ENCODE measurements at regions not wholly inside any gene's neighbourhood (a gene's known extent, or its start where the extent isn't known, plus 50 kb on each side); places are given as distances from the start of the nearest gene placed in this dataset.

DNA sequence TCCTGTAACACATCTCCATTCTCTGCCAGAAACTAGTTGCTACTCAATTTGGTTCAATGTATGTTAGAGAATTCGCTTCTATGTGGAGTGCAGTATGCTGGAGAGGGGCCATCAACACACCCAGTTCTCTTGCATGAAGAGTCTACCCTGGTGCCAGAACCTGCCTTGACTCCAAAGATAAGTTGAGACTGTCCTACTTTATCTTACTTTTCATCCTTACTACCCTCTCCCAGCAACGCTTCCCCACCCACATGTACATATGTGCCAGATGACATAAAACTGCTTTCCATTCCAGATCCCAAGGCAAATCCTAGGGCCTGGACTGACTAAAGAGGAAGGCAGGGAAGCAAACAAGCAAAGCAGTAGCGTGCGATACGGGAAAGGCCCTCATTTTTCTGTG, 442.6 kb upstream of the THRB start:
- DNase-seq (ENCODE audit: low spot score) = no peak

- no peak for DNase-seq (ENCODE audit: low spot score)
Observed at GRCh38 chr3:24937780-24938179, 443.1 kb upstream of the THRB start.

GRCh38 chr3:24943961-24944360, 449.3 kb upstream of the THRB start:
- DNase-seq (ENCODE audit: low spot score) = no peak

- no peak for DNase-seq (ENCODE audit: low spot score)
Observed at GRCh38 chr3:24944805-24945520, 450.3 kb upstream of the THRB start.

- DNase-seq (ENCODE audit: low spot score) = no peak
Observed at GRCh38 chr3:24945563-24945962, 450.9 kb upstream of the THRB start.

DNA sequence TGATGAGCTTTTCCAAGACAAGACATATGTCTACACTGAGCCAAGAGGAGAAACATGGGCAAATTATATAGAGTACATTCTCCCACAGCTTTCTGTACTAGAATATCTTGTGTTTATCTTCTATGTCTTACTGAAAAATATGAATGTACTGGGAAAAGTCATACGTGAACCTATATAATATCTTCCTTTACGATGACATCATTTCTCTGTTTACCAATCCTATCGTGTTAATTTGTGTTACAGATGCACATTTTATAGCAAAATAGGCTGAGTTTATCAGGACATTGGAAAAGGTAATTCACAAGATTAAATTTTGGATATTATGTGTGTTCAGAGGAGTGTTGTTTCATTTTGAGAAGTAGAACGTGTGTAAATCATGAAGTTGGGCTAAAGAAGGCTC, 452.5 kb upstream of the THRB start:
- DNase-seq (ENCODE audit: low spot score) = no peak

- DNase-seq (ENCODE audit: low spot score) = no peak
Observed at GRCh38 chr3:24951180-24951579, 456.5 kb upstream of the THRB start.

DNA sequence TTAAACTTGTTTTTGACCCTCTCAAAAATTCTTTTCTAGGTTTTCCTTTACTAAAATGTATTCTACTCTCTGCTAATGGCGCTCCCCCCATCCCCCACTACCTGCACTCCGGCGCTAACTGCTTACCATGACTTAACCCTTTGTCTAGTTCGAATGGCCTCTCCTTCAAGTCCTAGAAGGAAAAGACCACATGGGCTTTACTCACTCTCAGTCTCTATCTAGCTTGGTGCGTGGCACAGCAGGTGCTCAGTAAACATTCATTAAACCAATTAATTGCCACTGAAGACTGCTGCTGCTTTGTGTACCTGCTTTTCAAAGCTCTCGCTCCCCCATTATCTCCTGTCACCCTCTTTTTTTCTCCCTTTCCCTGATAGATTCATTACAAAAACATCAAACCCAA, 457.7 kb upstream of the THRB start:
- DNase-seq (ENCODE audit: low spot score) = no peak

DNA sequence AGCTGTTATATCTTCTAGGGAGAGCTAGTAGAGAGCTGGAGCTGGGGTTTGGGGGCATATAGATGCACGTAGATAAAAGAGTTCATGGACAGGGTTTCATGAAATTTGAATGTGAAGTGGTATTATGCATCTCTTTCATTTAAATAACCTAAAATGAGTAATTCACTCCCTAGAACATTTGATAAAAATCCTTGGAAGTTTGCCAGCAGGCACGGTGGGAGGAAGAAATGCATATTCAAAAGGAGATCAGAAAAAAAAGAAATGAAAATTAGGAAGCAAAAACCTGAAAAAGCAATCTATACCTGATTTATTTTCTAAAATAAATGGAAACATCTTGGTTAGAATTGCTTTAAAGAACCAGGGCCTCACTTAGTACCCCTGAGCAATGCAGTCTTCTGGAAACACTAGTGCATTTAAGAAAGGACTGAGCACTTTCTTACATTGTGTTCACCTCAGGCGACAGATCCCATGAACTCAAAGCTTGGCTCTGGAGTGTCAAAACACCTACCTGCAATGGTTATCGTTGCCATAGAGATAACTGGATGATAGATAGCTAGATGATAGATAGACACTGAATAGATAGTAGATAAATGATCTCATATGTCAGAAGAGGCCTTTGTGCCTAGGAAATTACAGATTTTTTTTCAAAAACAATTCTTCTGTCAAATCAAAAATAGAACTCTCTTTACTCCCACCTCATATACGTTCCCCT, 458.6 kb upstream of the THRB start:
- DNase-seq (ENCODE audit: low spot score) = no peak

DNA sequence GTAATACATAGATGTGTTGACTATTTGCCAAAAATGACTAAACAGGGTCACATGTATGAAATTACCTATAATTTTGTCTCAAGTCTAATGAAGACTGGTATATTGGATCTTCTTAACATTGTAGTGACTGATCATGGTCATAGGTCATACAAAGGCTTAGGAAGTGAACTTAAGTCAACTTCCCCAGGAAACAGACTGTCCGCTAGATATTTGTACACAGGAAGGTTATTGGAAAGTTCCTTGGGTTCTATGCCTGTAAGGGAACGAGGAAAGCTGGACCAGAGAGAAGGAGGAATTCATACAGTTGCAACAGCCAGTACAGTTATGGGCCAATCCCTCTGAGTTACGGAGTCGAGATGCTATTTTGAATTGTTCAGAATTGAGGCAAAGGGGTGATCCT, 462.0 kb upstream of the THRB start:
- no peak for DNase-seq (ENCODE audit: low spot score)

DNA sequence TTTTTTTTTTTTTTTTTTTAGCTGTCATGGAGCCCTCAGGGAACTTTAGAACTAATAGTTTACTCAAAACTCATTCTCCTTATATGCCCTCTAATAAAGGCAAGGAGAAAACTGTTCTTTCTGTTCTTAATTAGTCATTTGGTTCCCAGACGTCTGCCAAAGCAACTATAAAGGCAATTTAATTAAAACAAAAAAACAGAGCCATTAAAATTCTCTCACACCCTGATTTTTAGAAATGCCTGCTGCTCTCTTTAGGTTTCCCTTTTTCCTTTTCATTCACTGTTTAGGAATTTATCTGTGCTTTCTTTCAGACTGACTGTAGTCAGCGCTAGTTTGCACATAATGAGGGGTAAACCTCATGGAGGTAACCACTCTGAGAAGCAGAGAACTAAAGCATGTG, 463.6 kb upstream of the THRB start:
- DNase-seq (ENCODE audit: low spot score) = no peak

DNA sequence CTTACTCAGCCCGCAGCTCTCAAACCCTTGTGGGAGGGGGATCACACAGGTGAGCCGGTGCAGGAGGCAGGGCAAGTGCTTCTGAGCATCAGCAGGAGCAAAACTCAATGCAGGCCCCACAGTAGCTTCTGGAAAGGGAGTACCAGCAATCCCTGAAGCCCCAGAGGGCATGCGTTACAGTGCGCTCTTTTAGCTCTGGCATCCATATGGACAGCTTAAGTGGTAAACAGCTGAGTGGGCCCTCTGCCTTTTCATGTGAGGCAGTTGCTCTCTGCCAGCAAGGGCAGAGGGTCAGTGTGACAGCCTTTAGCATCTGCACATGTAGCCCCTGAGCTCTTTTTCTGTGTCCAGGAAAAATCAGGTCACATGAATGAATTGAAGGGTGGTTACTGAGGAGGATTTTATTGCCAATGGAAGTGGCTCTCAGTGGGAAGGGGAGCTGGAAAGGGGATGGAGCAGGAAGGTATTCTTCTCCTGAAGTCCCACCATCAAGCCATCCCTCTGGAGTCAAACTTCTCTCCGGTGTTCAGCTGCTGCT, 464.3 kb upstream of the THRB start:
- DNase-seq (ENCODE audit: low spot score) = no peak

DNA sequence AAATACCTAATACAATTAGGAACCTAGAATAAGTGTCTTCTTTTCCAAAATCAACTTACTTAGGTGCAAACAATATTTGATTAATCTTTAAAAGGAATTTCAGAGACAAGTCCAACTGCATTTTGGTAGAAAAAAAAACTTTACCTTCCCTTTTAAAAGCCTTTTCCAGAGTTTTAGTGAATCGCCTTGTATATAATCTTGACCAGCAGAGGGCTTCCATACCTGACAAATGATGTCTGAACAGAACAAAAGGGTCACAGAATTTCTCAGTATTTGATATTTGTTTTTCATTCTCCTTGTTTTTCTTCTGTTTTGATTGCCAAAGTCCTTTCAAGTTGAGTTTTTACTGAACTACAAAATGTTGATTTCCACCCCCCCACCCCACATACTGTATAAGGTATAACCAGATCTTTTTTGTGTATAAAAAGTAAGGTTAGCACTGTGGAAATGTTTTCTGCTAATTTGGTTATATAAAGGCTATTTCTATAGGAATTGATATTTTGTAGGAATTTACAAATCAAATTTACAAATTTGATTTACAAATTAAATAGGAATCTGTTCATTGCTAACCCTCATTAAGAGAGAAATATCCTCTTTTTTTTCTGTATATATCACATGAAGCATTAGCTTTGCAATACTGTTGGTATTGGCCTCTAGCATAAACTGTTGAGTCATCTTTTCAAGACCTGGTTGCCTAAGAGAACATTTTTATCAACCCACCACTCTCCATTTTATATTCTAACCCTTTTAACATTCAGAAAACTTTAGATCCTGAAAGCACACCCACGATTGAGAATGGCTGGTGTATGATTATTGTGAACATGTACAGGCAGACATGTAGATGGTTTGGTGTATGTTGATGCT, 464.1 kb upstream of the RARB start:
- no peak for DNase-seq (ENCODE audit: low spot score)

GRCh38 chr3:24965706-24966385, 462.2 kb upstream of the RARB start:
- DNase-seq (ENCODE audit: low spot score) = no peak

DNA sequence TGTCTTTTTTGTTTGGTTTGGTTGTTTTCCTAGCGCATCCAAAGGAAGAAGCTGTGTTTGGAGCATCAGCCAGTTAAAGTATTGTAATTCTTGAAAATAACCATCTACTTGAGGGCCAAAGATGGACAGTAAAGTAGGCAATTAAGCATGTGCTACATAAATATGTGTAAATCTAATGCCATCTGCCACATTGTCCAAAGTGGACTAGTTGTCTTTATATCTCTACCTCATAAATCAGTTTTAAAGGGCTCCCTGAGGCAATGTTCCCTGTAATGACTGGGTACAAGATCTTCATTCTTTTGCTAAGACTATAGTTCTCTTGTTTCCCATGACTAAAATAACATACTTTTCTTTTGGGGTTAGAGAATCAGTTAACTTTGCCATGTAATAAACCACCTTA, 460.0 kb upstream of the RARB start:
- no peak for DNase-seq (ENCODE audit: low spot score)

DNA sequence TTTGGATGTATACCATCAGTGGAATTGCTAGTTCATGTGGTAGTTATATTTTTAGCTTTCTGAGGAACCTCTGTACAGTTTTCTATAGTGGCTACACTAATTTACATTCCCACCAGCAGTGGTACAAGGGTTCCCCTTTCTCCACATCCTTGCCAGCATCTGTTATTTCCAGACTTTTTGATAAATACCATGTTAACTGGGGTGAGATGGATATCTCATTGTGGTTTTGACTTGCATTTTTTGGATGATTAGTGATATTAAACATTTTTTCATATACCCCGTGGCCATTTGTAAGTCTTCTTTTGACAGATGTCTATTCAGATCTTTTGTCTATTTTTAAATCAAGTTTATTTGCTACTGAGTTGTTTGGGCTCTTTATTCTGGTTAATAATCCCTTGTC, 455.6 kb upstream of the RARB start:
- DNase-seq (ENCODE audit: low spot score) = no peak

- no peak for DNase-seq (ENCODE audit: low spot score)
Observed at GRCh38 chr3:24981309-24981708, 446.8 kb upstream of the RARB start.

DNA sequence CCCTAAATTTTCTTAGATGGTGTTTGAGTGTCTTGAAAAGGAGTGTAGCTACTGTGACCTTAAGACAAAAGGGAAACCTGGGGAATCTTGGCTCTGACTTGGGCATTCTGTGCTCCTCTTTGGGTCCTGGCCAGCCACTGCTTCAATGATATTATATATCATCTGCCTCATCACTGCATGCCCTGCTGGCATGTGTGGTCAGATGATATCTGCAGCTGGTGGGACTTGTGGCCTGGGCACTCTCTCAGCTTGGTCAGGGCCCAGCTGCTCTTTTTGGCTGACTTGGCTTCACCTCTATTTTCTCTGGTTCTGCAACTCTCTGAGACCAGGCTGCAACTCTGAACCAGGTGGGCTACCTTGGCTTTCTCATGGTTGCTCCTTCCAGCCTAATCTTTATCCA, 446.1 kb upstream of the RARB start:
- DNase-seq (ENCODE audit: low spot score) = no peak

- no peak for DNase-seq (ENCODE audit: low spot score)
Observed at GRCh38 chr3:24985668-24986067, 442.4 kb upstream of the RARB start.

DNA sequence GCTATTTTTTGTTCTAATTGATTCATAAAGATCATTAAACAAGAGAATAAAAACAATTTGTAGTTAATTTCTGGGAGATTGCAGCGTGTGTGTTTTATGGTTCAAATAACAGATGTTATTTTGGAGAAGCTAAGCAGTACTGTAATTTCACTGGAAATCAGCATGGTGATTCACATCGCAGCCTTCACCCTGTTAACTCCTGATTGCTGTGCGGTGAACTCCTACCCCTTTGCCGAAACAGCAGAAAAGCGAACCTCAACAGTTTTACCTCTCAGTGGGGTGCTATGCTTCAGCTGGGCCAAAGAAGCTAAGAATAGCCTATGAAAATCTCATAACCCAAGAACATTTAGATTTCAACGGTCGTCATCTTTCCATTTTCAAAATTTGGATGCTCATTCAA, 441.5 kb upstream of the RARB start:
- DNase-seq (ENCODE audit: low spot score) = no peak

DNA sequence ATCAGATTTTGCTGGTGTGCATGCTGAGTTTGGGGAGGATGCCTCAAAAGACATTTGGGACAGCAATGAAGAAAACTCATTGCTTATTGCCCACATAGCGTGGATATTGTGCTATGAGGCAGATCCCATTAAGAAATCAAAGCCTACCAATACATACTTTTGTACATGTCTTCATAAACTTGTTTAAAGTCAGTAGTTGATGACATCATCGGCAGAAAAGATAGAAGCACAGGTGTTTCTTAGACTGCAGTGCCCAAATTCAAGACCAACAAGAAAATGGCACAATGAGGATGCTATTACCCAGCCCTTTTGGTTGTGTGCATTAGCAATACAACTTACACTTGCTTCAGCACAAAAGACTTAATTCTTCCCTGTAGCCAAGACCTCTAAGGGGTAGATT, 428.7 kb upstream of the RARB start:
- no peak for DNase-seq (ENCODE audit: low spot score)

DNA sequence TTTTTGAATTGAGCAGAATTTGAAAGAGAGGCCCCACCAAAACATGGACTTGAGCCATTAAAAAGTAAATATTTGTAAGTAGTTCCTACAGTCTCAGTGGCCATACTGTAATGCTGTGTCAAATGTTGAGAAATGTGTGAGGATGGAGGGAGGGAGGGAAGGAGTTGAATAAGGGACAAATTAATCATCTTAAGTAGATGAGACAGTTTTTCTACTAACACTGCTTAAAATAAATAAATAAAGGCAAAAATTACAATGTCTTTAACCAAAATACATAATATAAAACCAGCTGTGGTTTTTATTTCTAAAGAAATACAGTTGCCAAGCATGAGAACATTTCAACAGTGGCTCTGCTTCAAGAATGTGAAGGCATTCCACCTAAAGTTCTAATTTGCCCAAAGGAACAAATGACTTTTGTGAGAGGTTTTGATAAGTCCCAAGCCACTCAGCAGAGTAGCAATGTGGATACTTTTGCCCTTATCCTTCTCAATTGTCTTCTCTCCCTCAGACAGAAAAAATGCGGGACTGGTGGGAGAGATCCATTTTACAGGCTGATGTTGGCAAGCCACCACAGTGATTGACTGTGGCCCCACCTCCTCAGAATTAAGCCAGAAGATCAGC, 427.0 kb upstream of the RARB start:
- DNase-seq (ENCODE audit: low spot score) = no peak
